ENCODE measurements at regions not wholly inside any gene's neighbourhood (a gene's known extent, or its start where the extent isn't known, plus 50 kb on each side); places are given as distances from the start of the nearest gene placed in this dataset.

GRCh38 chr5:6090079-6090654, 288.2 kb downstream of the MED10 start:
- no peak overlapping the region for H3K4me3 ChIP-seq (ENCODE audit: control insufficient read depth, low read depth, low read length)
- DNase-seq (ENCODE audit: low read depth) = no peak
- TF ChIP-seq CTCF (IDR thresholded peaks at IDR 0.05; ENCODE audit: control insufficient read depth, insufficient read depth, low read depth, low read length, missing control alignments) = no peak

GRCh38 chr5:6088706-6089105, 289.6 kb downstream of the MED10 start:
- H3K4me3 ChIP-seq (ENCODE audit: control insufficient read depth, low read depth, low read length) = no peak overlapping the region
- no peak for DNase-seq (ENCODE audit: low read depth)
- no peak for TF ChIP-seq CTCF (IDR thresholded peaks at IDR 0.05; ENCODE audit: control insufficient read depth, insufficient read depth, low read depth, low read length, missing control alignments)

- no peak overlapping the region for H3K4me3 ChIP-seq (ENCODE audit: control insufficient read depth, low read depth, low read length)
- TF ChIP-seq CTCF (IDR thresholded peaks at IDR 0.05; ENCODE audit: control insufficient read depth, insufficient read depth, low read depth, low read length, missing control alignments) = no peak
- DNase-seq (ENCODE audit: low read depth) = no peak
Observed at GRCh38 chr5:6087576-6087975, 290.8 kb downstream of the MED10 start.

GRCh38 chr5:6086871-6087270, 291.5 kb downstream of the MED10 start:
- H3K4me3 ChIP-seq (ENCODE audit: control insufficient read depth, low read depth, low read length) = no peak overlapping the region
- no peak for DNase-seq (ENCODE audit: low read depth)
- TF ChIP-seq CTCF (IDR thresholded peaks at IDR 0.05; ENCODE audit: control insufficient read depth, insufficient read depth, low read depth, low read length, missing control alignments) = no peak

- no peak for DNase-seq (ENCODE audit: low read depth)
- no peak overlapping the region for H3K4me3 ChIP-seq (ENCODE audit: control insufficient read depth, low read depth, low read length)
- TF ChIP-seq CTCF (IDR thresholded peaks at IDR 0.05; ENCODE audit: control insufficient read depth, insufficient read depth, low read depth, low read length, missing control alignments) = no peak
Observed at GRCh38 chr5:6085341-6085860, 292.9 kb downstream of the MED10 start.

- TF ChIP-seq CTCF (IDR thresholded peaks at IDR 0.05; ENCODE audit: control insufficient read depth, insufficient read depth, low read depth, low read length, missing control alignments) = no peak
- no peak for DNase-seq (ENCODE audit: low read depth)
- H3K4me3 ChIP-seq (ENCODE audit: control insufficient read depth, low read depth, low read length) = no peak overlapping the region
Observed at GRCh38 chr5:6084836-6085235, 293.5 kb downstream of the MED10 start.

All from AG09309 (cell line).